Suprapubic skin (tissue), 4 donors: ENCODE measurements at regions not wholly inside any gene's neighbourhood (a gene's known extent, or its start where the extent isn't known, plus 50 kb on each side); places are given as distances from the start of the nearest gene placed in this dataset.

Experiments used
- POLR2A ChIP-seq, 2 donors: fragments of 450-650 bp; IDR thresholded peaks; one replicate each; pipeline ENCODE4 v1.6.1; 2017; ENCODE audit warnings: antibody characterized with exemption in 2 of 2, mild to moderate bottlenecking in 2 of 2, moderate library complexity in 2 of 2
- POLR2AphosphoS5 ChIP-seq, 3 donors: sonication (generic); formaldehyde crosslinking; IDR thresholded peaks; one replicate each; pipeline ENCODE4 v1.6.1; 2017; ENCODE audit warnings: antibody characterized with exemption in 3 of 3
- TF ChIP-seq, protein P1 (sequence below), 2 donors: fragments of 200-600 bp in 1 of 2; fragments of 450-650 bp in 1 of 2; sonication (generic) in 1 of 2; IDR thresholded peaks; one replicate each; pipeline ENCODE4 v1.5.1; 2016 to 2019; ENCODE audit warnings: antibody characterized with exemption in 2 of 2, mild to moderate bottlenecking in 1 of 2, moderate library complexity in 1 of 2

DNA sequence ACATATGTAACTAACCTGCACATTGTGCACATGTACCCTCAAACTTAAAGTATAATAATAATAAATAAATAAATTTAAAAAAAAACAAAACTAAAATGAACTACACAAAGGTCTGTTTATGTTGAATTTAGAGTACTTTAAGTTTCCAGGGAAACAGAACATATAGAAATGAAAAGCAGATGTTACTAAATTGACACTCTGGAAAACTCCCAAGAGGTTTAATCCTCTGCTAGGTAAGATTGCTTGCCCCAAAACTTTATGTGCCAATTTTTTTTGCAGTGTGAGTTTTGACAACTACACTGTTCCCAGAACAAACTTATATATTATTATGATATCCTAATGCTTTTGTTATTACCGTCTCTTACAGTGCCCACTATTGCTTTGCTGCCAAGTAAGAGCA is 134.3 kb upstream of the MRPS30 start:
- TF ChIP-seq POLR2AphosphoS5 (IDR thresholded peaks at IDR 0.05) (no peak), POLR2A (IDR thresholded peaks at IDR 0.05) (no peak)
- TF ChIP-seq, protein P1, sequence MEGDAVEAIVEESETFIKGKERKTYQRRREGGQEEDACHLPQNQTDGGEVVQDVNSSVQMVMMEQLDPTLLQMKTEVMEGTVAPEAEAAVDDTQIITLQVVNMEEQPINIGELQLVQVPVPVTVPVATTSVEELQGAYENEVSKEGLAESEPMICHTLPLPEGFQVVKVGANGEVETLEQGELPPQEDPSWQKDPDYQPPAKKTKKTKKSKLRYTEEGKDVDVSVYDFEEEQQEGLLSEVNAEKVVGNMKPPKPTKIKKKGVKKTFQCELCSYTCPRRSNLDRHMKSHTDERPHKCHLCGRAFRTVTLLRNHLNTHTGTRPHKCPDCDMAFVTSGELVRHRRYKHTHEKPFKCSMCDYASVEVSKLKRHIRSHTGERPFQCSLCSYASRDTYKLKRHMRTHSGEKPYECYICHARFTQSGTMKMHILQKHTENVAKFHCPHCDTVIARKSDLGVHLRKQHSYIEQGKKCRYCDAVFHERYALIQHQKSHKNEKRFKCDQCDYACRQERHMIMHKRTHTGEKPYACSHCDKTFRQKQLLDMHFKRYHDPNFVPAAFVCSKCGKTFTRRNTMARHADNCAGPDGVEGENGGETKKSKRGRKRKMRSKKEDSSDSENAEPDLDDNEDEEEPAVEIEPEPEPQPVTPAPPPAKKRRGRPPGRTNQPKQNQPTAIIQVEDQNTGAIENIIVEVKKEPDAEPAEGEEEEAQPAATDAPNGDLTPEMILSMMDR (IDR thresholded peaks at IDR 0.05): no peak
